Transverse colon (tissue), 4 donors: ENCODE measurements at regions not wholly inside any gene's neighbourhood (a gene's known extent, or its start where the extent isn't known, plus 50 kb on each side); places are given as distances from the start of the nearest gene placed in this dataset.

ENCODE experiments used
- DNase-seq: peaks from one replicate; pipeline ENCODE4 v3.0.0-alpha.2; 2019
- H3K27ac ChIP-seq, 4 donors: fragments of 200-600 bp; sonication (generic); 2 replicates each; pipeline ENCODE4 v1.5.1; 2016 to 2018; ENCODE audit warnings: inconsistent platforms in 4 of 4
- H3K27me3 ChIP-seq: fragments of 200-600 bp; sonication (generic); 2 replicates; pipeline ENCODE4 v1.5.1; 2017; ENCODE audit warnings: inconsistent platforms
- H3K36me3 ChIP-seq, 4 donors: fragments of 200-600 bp; sonication (generic); 2 replicates each; pipeline ENCODE4 v1.5.1; 2017 to 2019; ENCODE audit warnings: inconsistent platforms in 4 of 4
- H3K4me1 ChIP-seq, 4 donors: fragments of 200-600 bp; sonication (generic); 2 replicates each; pipeline ENCODE4 v1.5.1; 2017 to 2020; ENCODE audit warnings: inconsistent platforms in 4 of 4
- H3K4me3 ChIP-seq, 4 donors: fragments of 200-600 bp; sonication (generic); 1 replicate in 1 of 4; 2 replicates in 3 of 4; pipeline versions ENCODE4 v1.5.1 to v1.6.1; 2017 to 2019; ENCODE audit warnings: inconsistent platforms in 4 of 4
- H3K9me3 ChIP-seq, 2 donors: fragments of 200-600 bp; sonication (generic); 2 replicates each; pipeline ENCODE4 v1.5.1; 2017 to 2019; ENCODE audit warnings: inconsistent platforms in 2 of 2
- CTCF ChIP-seq, 5 experiments: fragments of 200-600 bp in 3 of 5; fragments of 450-650 bp in 2 of 5; sonication (generic) in 3 of 5; IDR thresholded peaks; 1 replicate in 2 of 5; 2 replicates in 3 of 5; pipeline ENCODE4 v1.5.1; 2016 to 2017; ENCODE audit warnings: antibody characterized with exemption in 5 of 5, inconsistent platforms in 3 of 5, mild to moderate bottlenecking in 2 of 5, moderate library complexity in 1 of 5
- EP300 ChIP-seq: sonication (generic); formaldehyde crosslinking; IDR thresholded peaks from one replicate; pipeline ENCODE4 v1.6.1; 2017; ENCODE audit warnings: antibody characterized with exemption, low read depth
- POLR2A ChIP-seq: fragments of 450-650 bp; IDR thresholded peaks from one replicate; pipeline ENCODE4 v1.6.1; 2016; ENCODE audit warnings: antibody characterized with exemption, mild to moderate bottlenecking, moderate library complexity
- POLR2AphosphoS5 ChIP-seq, 3 donors: sonication (generic); formaldehyde crosslinking; IDR thresholded peaks; one replicate each; pipeline ENCODE4 v1.6.1; 2016; ENCODE audit warnings: antibody characterized with exemption in 3 of 3
- WGBS, 2 donors: methylation state at CpG; one replicate each; pipeline ENCODE4 v1.1.5; 2018; ENCODE audit warnings: low coverage in 1 of 2; 5-methylcytosine and 5-hydroxymethylcytosine counted together
- in situ Hi-C, 4 donors: fragments of 200-750 bp; cut with MboI; loops; one replicate each; pipeline versions ENCODE4 v1.15.0 to v1.15.1; 2017; ENCODE audit warnings: low sequenced_read_pairs in 3 of 4, low pct_ligation_motif_present in 1 of 4, low pct_unique_long_range_greater_than_20kb in 1 of 4
- intact Hi-C: fragments of 100-400 bp; cut with DNase I; formaldehyde crosslinking; loops from one replicate; pipeline ENCODE4 v1.15.1; 2023; ENCODE audit warnings: low total_unique reads

GRCh38 chr20:55668631-55669030 lies 336.7 kb downstream of the CBLN4 start:
- in situ Hi-C loops, result loop anchor here in 1 of 4 donors (25.0 kb wide), 1 partner anchor 94 kb away; no protein-coding TSS in a partner anchor
- 33 to 54% methylated on average over 1 of the region's 1 CpG for WGBS, 2 donors
- intact Hi-C loops, result no loop called here
- TF ChIP-seq POLR2AphosphoS5 (IDR thresholded peaks at IDR 0.05), result no peak
- no peak for TF ChIP-seq CTCF (IDR thresholded peaks at IDR 0.05)
- no peak for TF ChIP-seq POLR2A
- no peak for TF ChIP-seq EP300
- Histone ChIP-seq H3K9me3 (no peaks in the 10 kb centered on the region), H3K4me1 (peaks cover 0 to 15% (median 9%) of the 10 kb centered on the region in 4 donors), H3K4me3 (no peak overlapping the region), H3K36me3 (no peaks in the 10 kb centered on the region), H3K27me3 (no peaks in the 10 kb centered on the region), H3K27ac (peak overlapping the region in 2 of 4 donors; percentile 27 to 41)
- no peak for DNase-seq

DNA sequence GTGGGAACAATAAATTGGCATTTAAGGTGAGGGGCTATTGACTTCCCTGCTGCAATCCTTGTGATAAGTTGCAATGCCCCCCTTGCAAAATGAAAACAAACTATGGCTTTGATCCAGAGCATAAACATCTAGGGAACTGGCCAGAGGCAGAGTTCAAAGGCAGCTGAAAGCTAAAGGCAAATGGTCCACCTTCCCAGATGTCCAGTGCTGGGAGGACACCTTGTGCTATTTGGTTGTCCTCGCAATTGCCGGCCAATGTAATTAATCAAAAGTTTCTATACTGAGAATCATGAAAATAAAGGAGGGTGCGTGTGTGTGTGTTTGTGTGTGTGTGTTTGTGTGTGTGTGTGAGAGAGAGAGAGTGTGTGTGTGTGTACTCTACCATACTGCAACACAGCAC lies 337.4 kb downstream of the CBLN4 start:
- Histone ChIP-seq H3K27me3 (no peaks in the 10 kb centered on the region), H3K27ac (no peak overlapping the region), H3K4me3 (no peak overlapping the region), H3K4me1 (peaks cover 0 to 15% (median 9%) of the 10 kb centered on the region in 4 donors), H3K36me3 (no peaks in the 10 kb centered on the region), H3K9me3 (no peaks in the 10 kb centered on the region)
- in situ Hi-C loops, result loop anchor here in 1 of 4 donors (25.0 kb wide), 1 partner anchor 94 kb away; no protein-coding TSS in a partner anchor
- DNase-seq, result no peak
- intact Hi-C loops, result no loop called here
- no peak for TF ChIP-seq POLR2AphosphoS5 (IDR thresholded peaks at IDR 0.05)
- no peak for TF ChIP-seq POLR2A
- no peak for TF ChIP-seq EP300
- TF ChIP-seq CTCF (IDR thresholded peaks at IDR 0.05), result no peak
- 14 to 35% methylated on average over 3 of the region's 3 CpGs for WGBS, 2 donors

DNA sequence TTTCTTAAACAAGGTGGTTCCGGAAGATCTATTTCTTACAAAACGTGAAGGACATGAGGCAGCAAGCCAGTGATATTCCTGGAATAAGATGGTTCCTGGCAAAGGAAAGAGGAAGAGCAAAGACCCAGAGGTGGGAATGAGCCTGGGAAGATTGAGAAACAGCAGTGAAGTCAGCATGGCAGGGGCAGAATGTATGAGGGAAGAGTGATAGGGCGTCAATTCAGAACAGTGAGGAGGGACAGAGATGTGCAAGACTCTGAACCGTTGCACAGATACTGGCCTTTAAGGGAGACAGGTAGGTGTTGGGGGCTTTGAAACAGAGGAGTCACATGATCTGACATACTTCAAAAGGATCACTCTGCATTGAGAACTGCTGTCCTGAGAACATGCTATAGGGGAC lies 338.3 kb downstream of the CBLN4 start:
- Histone ChIP-seq H3K36me3 (no peaks in the 10 kb centered on the region), H3K4me3 (no peak overlapping the region), H3K27ac (no peak overlapping the region), H3K27me3 (no peaks in the 10 kb centered on the region), H3K9me3 (no peaks in the 10 kb centered on the region), H3K4me1 (peaks cover 0 to 15% (median 9%) of the 10 kb centered on the region in 4 donors)
- 82 to 95% methylated on average over 4 of the region's 4 CpGs for WGBS, 2 donors
- no peak for DNase-seq
- intact Hi-C loops, result no loop called here
- TF ChIP-seq CTCF (IDR thresholded peaks at IDR 0.05) (no peak), EP300 (no peak), POLR2A (no peak), POLR2AphosphoS5 (IDR thresholded peaks at IDR 0.05) (no peak)
- in situ Hi-C loops, result loop anchor here in 1 of 4 donors (25.0 kb wide), 1 partner anchor 95 kb away; no protein-coding TSS in a partner anchor

DNA sequence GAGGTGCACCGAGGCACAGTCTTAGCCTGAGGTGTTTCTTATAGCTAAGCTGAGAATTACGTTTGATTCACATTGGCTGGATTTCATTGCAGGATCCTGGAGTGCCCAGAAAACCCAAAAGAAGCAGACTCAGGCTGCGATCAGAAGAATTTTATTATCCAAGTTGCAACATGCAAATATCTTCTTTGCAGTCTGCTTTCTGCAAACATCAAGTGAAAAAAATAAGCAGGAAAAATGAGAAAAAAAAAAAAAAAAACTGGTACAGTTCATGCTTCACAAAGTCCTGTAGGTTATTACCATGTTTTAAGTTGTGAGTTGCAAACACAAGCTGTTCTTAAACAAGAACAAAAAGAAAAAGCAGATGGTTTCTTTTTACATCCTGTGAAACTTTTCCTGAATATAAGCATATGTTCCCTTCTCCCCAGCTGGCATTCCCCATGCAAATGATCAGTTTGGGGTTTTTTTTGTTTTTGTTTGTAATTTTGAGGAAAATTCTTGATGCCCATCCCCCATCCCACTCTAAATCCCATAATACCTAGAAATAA lies 349.0 kb downstream of the CBLN4 start:
- no peak overlapping the region for H3K4me3 ChIP-seq
- intact Hi-C loops, result no loop called here
- H3K4me1 ChIP-seq, result no peaks in the 10 kb centered on the region
- no peak overlapping the region for H3K27ac ChIP-seq
- in situ Hi-C loops, result loop anchor here in 1 of 4 donors (25.0 kb wide), 1 partner anchor 106 kb away; no protein-coding TSS in a partner anchor
- H3K36me3 ChIP-seq, result no peaks in the 10 kb centered on the region
- no peaks in the 10 kb centered on the region for H3K27me3 ChIP-seq
- DNase-seq, result no peak
- no peaks in the 10 kb centered on the region for H3K9me3 ChIP-seq
- TF ChIP-seq POLR2A, result no peak
- no peak for TF ChIP-seq EP300
- TF ChIP-seq CTCF (IDR thresholded peaks at IDR 0.05), result no peak
- TF ChIP-seq POLR2AphosphoS5 (IDR thresholded peaks at IDR 0.05), result no peak
- WGBS, 2 donors, result 37% methylated on average over 3 of the region's 3 CpGs; no CpG with 5 or more reads in 1 of the 2 donors
